ENCODE measurements at regions not wholly inside any gene's neighbourhood (a gene's known extent, or its start where the extent isn't known, plus 50 kb on each side); places are given as distances from the start of the nearest gene placed in this dataset.

GRCh38 chr2:21461754-21462240, 338.0 kb downstream of the TDRD15 start:
- no peak for TF ChIP-seq CTCF (IDR thresholded peaks at IDR 0.05)
- TF ChIP-seq CEBPB (IDR thresholded peaks at IDR 0.05), result no peak
- no peak for TF ChIP-seq POLR2A (IDR thresholded peaks at IDR 0.05; ENCODE audit: low read length)
- no peak for TF ChIP-seq REST (IDR thresholded peaks at IDR 0.05)
- TF ChIP-seq RAD21 (conservative IDR thresholded peaks at IDR 0.05 in 1 of 2, IDR thresholded peaks at IDR 0.05 in 1 of 2), result no peak
- no peak for TF ChIP-seq FOSL2 (IDR thresholded peaks at IDR 0.05)
- no peak for TF ChIP-seq FOSL2 (CRISPR knock-in tag; IDR thresholded peaks at IDR 0.05)
- no peak for TF ChIP-seq EHMT2 (IDR thresholded peaks at IDR 0.05; ENCODE audit: low read depth)
- TF ChIP-seq PHF8 (IDR thresholded peaks at IDR 0.05; ENCODE audit: borderline replicate concordance, low read depth), result no peak
- no peak for TF ChIP-seq CHD4 (IDR thresholded peaks at IDR 0.05; ENCODE audit: borderline replicate concordance)
- no peak for TF ChIP-seq ESRRA (IDR thresholded peaks at IDR 0.05; ENCODE audit: borderline replicate concordance, low read length)
